Hematopoietic multipotent progenitor cell treated with erythropoietin and hydrocortisone succinate and interleukin-3 and kit ligand, for 8 days (in vitro differentiated cells): ENCODE measurements at regions not wholly inside any gene's neighbourhood (a gene's known extent, or its start where the extent isn't known, plus 50 kb on each side); places are given as distances from the start of the nearest gene placed in this dataset.

Experiments used
- DNase-seq: peaks from one replicate; pipeline ENCODE4 v3.0.0-alpha.2; 2015

DNA sequence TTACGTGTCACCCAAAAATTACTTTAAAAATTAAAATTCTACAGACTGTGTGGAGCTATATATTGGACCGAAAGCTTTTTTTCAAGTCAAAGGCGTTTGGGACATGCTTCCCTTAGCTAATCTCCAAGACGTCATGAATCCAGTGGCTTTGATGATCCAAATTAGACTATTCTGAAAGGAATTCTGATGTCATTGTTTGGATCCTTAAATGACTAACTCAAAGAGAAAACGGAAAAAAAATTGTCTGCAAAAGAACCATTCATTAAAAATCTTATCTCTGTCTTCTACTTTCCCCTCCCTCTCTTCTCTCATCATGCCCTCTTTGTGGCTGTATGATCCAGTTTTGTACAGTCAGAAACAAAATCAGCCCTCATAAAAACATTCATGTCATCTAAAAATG is 161.8 kb downstream of the ETV1 start:
- DNase-seq: no peak

DNA sequence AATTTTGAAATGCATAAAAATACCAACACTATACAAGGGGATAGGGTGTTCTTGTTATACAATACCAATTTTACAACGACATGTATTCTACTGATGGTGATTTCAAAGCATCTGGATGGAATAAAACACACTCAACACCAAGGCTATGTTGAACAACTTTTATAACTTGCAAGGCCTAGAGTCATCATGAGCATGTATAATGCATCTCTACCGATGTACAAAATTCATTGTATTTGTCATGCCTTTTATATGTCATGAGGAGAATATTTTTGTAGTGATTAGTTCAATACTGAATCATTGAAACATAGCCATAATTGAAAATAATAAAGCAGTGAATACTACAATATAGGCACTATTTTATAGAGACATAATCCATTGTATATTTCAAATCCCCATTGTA is 160.2 kb downstream of the ETV1 start:
- no peak for DNase-seq

GRCh38 chr7:13829914-13830900 is 159.3 kb downstream of the ETV1 start:
- DNase-seq: no peak

- DNase-seq: no peak
Measured at GRCh38 chr7:13832346-13832745, 157.1 kb downstream of the ETV1 start.

DNA sequence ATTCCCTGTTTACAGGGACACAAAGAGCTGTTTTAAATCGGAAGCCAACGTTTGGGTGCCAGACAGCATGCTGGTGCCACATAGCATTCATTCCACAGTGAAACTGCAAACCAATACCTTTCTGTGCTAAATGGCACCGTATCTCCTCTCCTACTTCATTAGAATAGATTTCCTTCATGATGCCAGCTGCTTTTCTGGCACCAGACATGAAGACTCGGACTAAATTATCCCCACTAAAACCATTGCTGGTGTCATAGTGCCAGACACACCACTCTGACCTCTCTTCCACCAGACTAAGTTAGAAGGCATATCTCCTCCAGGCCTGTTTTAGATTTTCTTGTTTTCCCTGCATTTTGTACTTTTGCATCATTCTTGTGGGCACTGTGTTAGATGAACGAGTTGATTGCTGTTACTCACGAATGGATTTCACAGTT is 155.1 kb downstream of the ETV1 start:
- DNase-seq: no peak

DNA sequence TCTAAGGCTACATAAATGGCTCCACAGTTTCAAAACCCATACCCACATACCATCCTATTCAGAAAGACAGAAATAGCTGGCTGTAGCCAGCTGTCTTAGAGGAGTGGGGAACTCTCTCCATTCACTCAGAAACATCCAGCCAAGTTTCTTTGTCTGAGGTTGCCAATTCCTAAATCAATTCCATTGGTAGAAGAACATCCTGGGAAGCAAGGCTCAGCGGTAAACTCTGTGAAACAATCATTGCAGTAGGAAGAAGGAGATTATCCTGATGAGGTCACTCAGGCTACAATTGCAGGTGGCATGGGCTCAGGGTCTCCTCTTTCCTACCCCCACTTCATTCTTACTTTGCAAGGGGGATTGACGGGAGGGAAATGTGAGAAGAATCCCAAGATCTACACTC is 154.0 kb downstream of the ETV1 start:
- DNase-seq: no peak

DNA sequence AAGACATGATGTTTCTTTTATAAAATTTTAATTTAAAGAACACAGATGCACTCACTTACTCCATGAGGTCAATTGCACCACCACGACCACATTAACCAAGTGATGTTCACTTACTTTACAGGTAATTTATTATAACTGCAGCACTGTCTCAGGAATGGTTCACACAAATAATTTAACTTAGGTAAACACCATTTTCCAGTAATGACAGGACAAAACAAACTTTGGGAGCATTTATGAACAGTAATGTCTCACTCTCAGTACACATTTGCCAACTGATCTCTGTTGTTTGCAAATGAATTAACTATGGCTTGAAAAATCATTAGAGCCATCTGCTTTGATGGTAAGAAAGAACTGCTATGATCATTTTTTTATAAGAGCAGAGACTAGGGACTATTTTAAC is 150.4 kb downstream of the ETV1 start:
- no peak for DNase-seq
